GM18909 (cell line): ENCODE measurements at regions not wholly inside any gene's neighbourhood (a gene's known extent, or its start where the extent isn't known, plus 50 kb on each side); places are given as distances from the start of the nearest gene placed in this dataset.

Source experiments
- ATAC-seq: cut with Tn5 transposase; IDR thresholded peaks from one replicate; pipeline ENCODE4 v1.9.1; 2021; ENCODE audit warnings: mild to moderate bottlenecking; ENCODE audit not compliant: unreplicated experiment, poor library complexity

DNA sequence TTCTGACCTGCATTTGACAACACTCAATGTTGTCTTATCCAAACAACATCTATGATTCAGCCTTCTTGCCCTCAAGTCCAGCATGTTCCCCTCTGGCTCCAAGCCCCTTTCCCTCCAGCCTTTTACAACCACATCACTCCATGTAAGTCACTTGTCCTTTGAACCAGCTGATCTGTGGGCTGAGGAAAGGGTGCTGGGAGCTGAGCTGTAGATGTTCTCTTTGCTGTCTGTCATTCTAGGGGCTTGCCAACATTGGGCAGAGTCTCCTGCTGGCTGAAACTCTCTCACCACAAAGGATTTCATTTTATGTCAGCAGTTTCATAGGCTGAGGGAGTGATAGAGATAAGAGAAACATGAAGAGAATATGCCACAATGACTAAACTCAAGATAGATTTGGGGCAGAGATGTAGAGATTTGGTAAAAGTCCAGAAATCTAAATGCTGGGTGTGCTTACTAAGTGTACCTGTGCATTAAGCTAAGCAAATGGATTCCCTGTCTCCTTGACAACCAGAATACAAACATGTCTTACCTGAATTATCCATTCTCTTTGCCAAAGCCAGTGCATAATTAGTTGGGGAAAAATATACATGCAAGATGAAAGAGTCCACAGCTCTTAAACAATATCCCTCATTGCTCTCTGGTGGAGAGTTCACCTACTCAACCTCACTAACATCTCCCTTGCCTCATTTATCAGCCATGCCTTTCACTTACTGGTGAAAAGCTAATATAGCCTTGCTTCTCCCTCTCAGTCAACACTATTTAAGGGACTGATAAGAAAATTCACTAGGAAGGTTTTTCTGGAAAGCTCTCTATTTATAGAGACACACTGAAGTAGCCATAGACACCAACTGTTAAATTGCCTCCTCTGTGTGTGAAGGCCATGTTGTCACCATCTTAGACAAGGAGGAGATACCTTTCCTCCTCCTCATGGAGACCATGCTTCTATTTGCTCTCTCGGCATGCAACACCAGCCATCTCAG is 175.5 kb upstream of the SERP2 start:
- peak; percentile 92 for ATAC-seq

DNA sequence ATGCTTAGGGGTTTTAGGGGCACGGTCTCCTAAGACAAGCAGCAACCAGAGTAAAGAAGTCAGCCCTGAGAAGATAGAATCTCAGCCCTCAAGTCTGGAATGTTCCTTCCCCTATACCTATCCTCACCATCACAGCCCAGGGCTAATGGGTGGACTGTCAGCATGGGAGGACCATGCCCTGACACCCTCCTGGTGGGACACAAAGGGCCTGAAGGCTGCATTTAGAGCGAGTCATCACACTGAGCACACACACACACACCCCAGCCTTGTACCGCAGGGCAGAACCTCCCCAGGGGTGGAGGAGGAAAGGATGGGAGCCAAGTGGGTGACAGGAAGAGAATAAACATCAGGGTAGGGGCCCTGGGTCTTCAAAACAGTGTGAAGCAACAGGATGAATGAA is 174.8 kb upstream of the SERP2 start:
- ATAC-seq: no peak

DNA sequence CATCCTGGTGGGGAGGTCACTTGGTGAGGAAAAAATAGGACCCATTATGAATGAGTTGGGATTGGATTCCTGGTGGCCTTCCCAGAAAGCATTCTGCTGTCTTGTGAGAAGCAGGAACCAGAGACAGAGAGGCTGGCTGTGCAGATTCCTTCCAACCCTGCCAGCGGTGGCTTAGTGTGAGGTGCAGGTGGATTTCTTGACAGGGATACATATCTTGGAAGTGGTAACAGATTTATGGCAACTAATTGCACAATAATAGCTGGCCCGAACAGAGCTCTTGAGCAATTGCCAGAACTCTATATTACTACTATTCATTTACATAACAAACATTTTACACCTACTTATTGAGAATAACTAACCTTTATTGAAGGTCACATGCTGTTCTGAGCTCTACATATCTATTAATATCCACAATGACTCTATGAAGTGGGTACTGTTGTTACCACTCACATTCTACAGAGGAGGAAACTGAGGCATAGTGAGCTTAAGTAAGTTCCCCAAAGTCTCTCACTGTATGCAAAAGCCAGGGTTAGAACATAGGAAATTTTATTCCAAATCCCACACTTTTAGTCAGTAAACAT is 173.9 kb upstream of the SERP2 start:
- no peak for ATAC-seq

DNA sequence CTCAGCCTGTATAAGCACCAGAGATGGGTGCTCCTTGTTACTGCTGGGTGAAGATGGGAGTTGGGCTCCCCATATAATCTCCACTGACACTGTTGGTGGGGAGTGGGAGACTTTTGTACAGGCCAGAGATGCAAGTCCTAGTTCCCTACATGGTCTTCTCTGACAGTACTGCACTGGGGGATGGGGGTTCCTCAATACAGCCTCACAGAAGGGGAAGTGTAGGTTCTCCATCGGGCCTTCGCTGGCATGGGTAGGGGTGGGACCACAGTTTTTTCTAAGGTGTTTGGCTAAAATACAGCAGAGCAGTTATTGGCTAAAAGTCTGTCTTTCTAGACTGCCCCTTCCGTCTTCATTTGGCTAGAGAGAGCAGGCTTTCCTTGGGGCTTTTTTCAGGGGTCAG is 167.2 kb upstream of the SERP2 start:
- no peak for ATAC-seq

DNA sequence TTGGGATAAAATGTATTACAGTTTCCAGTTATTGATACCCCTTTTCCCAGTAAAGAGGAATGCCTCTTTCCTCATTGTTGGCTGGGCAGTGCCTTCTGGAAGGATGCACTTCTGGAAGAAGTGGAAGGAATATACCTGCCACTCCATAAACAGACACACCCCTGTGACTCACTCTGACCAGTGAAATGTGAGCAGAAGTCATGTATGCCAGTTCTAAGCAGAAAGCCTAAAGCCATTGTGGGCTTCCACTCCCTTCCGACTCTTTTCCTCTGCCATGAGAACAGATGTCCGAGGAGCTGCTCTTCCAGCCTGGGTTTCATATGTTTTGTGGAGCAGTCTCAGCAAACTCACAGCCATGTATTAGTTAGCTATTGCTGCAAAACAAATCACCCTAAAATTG is 166.1 kb upstream of the SERP2 start:
- ATAC-seq: no peak

DNA sequence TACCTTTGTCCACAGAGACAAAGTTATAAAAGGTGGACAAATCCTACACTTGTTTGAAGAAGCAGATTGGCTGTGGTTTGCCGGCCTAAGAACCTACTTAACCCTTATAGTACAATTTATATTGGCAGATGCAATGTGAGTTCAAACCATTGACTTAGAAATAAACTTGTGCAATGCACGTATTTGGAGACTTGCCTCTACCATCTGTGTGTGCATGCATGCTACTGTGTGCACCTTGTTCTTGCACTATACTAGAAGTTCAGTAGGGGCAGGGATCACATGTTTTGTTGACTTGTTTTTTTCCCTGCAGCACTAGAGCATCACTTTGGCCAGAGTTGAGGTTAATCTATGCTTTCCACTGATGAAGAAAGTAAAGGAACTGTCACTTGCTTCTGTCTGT is 163.1 kb upstream of the SERP2 start:
- no peak for ATAC-seq

DNA sequence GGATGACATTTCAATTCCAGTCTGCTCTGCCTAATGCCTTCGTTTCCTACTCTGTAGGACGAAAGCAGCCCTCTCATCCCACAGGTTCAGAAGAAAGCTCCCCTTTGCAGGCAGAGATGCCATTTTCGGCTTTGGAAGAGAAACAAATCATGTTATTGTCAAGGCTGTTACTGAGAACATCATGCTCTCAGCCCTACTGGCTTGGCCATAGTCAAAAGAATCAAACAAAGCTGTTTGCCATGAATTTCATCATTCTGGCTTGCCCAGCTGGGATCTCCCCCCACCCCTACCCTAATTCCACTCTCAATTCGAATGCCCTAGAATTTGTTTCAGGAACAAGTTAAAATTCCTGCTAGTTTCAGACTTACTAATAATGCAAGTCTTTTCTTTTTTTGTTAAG is 162.3 kb upstream of the SERP2 start:
- ATAC-seq: no peak

DNA sequence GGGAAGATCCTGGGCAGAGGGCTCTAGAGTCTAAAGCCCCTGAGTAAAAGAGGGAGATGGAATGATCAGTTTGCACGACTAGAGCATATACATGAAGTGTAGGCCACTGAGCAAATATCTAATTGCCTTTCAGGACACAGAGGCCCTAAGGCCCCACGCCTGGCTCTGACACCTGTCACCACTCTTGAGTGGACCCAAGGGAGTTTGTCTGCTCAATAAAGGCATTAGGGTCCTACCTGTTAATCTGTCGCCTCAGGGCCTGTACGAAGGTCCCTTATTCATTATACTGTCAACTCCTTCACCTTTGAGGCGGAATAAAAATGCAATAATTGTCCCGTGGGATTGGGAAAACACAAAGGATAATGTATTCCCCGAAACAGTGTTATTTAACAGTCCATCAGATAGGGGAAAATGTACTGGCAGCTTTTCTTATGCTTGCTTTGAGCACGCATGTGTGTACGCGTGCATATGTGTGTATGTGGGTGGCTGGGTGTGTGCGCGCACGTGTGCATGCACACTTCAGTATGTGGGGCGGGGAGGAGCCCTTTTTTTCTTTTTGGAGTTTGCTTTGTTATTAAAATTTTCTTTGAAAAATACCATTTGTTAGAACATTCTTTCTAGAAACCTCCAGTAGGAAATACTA is 161.8 kb upstream of the SERP2 start:
- ATAC-seq: no peak

DNA sequence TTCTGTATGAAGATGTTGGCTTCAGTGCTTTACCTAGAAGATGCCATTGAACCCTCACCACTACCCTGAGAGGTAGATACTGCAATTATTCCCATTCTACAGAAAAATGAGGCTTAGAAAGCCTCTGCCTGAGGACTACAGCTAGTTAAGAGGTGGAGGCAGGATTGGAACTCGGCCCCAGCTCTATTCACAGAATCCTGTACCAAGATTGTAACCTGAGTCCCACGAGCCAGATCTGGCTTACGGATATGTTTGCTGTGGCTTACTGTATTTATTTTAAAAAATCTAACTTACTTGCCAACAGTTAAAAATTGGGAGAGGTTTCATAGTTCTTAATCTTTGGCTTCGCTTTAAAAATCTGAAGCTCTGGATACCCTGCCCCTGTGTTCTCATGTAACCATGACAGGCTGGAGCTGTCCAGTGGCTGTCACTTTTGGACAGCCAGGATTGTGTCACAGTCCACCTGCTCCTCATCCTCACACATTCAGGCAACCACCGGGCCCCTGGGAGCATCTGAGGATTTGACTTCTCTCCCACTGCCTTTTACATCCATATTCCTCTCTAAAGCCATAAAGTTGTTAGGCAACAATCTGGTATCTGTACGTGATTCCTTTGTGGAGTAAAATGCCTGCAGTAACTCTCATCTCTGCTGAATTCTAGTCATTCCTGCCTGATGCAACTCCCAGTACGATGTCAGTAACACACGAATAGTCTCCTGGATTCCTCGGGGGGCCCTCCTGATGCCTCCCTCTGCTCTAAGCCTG is 160.8 kb upstream of the SERP2 start:
- ATAC-seq: no peak

DNA sequence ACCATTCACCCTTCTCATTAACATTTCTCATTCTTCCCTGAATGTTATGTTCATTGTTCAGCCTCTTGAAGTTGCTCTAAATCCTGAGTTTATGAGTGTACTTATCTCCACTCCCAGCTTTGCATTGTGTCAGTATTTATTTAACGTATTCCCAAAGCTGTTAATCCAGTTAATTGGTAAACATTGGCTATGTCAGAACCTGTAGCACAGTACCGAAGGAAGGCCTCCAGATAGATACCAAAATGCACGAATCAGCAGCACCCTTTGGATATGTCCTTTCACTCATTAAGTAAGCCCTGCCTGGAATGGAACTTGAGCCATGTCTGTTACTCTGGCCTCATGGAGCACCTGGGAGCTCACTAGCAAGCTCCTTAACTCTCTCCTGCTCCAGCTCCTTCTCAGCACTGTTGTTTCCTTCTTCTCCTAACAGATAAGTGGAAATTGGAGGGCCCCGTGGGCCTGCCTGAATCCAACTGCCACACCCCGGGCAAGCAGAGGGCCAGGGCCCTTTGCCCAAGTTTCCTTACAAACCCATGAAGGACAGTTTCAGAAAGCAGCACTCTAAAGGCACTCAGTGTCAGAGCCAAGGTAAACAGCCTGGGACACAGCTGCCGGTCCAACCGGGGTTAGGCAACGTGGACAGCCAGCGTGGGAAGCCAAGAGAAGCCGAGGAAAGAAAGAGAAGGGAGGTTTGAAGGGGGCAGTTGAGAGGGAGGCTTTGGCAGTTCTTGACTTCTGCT is 155.0 kb upstream of the SERP2 start:
- no peak for ATAC-seq

DNA sequence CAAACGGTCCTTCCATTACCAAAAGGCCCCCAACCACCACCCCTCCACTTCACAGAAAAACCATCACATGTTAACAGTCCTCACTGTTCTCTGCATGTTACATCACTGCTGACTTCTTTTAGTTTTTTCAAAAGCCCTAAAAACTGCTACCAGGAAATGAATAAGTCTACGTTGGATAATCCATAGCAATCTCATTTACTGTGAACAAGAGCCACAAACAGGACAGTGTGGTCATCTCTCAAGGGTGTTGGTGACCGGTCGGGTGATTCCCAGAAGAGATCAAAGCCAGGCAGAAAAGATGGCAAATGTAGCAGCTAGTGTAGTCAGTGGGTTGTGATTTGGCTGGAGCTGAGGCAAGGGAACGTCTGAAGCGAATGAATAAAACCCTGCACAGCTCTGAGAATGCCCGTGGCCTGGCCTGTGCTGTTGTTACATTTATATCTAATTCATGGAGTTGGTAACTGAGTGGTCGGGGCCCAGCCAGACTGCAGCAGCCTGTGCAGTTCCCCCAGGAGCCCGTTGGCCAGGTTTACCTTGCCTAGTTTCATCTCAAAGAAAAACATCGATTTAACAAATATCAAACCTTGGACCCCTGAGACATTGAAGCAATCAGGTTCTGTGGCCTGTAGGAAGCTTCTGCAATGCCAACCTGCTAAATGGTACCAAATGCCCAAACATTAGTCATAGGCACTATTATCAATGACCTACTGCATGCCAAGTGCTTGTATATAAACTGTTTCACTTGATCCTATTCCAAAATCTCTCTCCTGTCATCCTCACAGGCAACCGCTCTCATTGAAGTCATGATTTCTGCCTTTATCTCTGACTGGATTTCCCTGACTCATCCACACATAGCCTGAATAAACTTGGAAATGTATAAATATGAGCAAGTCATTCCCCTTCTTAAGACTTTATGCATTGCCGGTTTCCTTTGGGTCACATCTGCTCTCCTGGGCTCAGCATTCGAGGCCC is 153.8 kb upstream of the SERP2 start:
- ATAC-seq: no peak

DNA sequence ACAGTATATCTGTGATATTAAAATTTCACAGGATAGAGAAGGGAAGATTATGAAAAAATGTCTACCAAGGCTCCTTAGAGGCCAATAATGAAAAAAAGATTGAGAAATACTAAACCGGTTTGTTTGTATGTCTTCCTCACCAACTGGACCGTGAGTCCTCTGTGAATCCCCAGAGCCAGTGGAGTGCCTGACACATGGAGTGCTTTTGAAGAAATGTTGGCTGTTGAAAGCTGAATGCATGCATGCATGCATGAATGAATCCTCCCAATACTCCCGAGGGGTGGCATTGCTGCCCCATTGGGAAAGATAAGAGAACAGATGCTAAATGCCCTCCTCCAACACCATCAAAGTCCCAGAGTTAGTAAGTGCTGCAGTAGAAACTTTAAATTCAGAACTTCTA is 152.7 kb upstream of the SERP2 start:
- ATAC-seq: no peak

DNA sequence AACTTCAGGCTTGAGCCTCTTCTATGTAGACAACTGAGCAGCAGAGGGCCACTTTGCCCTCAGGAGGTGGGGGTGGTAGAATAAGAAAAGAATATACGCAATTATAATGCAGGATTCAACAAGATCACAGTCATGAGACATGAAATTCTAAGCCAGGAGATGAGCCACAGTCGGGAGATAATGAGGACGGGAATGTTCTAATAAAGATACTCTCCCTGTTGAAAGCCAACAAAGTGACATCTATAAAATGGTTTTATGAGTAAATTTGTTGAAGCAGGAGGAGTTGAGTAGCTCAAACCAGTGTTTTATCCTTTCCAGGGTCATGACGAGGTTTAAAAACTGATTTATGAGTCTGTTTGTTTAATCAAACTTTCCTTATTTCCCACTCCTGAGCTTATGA is 152.0 kb upstream of the SERP2 start:
- ATAC-seq: no peak

DNA sequence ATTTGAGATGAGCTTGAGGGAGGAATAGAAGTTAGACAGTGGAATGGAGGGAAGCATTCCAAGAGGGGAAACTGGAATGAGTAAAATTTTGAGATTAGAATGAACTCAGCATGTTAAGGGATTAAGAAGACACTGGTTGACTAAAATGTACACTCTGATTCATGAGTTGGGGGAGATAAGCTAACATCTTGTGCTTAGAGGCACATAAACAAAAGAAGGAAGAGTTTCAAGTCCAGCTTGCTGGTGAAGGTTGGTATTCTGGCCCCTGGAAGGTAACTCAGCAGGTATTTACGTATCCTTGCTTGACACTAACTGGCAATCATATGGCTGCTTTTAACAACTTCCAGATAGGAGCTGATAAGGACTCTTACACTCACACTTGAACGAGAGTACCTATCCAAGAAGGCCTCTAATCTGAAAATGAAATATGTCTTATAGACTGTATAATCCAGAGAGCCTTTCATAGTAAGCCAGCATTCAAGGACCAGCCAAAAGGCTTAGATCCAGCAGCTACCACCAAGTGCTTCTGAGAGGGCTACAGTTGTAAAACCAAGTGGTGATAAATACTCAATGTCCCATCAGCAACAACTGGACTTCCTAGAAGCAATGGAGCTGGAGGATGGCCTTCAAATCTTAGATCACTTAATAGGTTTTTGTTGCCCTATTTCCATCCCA is 149.7 kb upstream of the SERP2 start:
- no peak for ATAC-seq

DNA sequence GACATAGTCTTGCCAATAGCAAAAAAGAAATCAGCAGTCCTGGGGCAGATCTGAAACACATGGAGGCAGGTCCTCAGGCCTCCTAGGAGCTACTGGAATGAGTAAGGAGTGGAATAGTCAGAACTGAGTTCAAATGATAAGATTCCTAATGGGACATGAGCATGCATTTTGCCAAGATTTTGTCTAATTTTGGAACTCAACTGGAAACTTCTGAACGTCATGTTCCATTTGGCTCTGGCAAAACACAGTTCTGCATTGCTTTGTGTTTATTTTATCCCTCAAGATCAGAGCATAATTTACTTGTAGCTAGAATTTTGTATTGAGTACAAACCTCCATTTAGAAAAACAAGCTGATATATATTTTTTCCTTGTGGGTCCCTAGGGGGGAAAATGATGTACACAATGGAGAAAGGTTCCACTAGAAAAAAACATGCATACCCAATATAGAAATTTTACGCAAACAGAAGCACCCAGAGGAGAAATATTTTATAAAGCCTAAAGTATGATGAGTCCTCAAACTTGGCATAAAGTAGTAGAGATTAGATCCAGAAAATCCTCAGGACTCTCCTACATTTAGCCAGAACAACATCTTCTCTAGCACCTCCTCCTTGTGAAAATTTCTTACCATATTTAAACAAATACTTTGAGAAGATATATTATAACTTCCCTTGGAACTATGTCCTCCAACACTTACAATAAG is 149.0 kb upstream of the SERP2 start:
- ATAC-seq: no peak

DNA sequence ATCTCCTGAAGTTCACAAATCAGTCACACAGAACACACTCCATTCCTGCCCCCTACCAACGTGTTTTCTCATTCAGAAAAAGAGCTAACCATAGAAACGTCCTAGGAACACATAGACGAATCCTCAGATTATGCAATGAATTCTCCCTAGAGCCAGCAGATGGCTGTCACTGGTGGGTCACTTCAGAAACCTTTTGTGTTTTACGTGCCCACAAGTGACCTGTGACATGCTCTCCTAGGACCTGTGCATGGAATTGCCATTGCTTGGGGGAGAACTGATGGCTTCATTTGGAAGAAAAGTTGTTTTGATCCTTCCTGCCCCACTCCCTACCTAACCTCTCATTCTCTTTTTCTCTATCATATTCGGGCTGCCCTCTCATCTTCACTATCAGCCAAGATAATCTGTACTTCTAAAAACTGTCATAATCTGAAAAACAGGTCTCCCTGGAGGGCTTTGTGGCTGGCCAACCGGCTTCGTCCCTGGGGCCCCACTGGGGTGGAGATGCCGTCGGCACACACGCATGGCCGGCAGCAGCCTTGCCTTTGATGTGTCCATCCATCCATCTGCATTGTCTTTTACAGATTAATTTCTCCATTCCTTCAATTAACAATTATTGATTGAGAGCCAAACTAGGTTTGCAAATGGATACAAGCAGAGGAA is 144.1 kb upstream of the SERP2 start:
- ATAC-seq: no peak

DNA sequence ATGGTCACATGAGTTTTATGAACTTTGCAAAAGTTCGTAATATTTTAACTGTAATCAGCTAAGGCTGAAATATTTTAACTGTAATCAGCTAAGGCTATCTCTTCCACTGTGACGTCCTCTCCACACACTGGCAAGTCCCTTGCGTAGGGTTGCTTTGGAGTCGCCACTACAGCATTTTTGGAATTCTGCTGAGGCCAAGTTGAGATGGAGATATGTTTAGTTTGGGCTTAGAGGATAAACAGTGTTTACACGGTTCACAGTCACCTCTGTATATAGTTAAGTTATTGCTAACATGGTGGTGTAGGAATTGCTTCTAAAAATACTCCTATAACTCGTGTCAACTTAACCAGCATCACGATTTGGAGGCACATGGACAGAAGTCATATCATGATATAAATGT is 143.6 kb upstream of the SERP2 start:
- no peak for ATAC-seq
